Skin of body (tissue), 1 donor: ENCODE measurements at regions not wholly inside any gene's neighbourhood (a gene's known extent, or its start where the extent isn't known, plus 50 kb on each side); places are given as distances from the start of the nearest gene placed in this dataset.
A peak's percentile ranks its signal among the peaks of the same experiment; 100 is the strongest.
"Not testable (repeated sequence)": the region's sequence is repeated elsewhere in the genome, so short reads cannot be mapped to it uniquely, and the experiment has no call there.

Experiments
- DNase-seq: peaks from one replicate; lab custom pipeline; 2025; lab: John Stamatoyannopoulos, UW

DNA sequence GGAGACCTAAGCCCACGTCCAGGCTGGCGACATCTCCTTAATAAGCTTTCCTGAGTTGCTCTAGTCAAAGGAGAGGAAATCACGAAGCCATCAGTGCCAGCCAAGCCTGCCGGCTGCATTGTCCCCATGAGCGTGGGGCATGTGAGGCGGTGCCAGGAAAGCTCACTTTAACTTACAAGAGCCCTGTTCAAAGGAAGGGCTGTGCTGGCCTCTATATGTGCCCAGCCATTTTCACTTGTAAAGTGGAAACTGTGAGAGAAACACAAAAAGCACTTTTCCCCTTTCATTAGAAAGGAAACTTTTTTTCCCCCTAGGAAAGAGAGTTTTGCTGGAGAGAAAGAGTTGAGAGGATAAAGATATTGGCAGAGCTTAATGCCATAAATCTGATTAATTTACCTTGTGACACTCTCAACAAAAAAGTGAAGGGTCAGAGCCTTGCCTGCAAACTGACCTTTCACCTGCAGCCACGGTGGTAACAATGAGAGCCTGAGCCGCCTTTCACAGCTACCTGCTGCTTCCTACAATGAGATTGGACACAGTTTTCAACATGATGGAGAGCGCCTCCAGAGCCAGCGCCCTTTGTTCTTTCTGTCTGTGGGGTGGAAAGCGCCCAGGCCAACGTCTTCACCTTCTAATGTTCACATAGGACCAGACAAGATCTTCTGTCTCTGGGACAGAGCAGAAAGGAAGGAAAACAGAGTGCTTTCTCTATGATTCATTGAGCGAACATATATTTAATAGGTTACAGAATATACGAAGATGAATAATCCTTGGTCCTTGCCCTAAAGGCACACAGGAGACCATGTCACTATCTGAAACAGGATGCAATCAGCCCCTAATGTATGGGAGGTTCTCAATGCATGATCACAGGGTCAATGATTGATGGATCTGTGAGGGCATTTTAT lies 233.1 kb upstream of the HES1 start:
- DNase-seq: no peak

DNA sequence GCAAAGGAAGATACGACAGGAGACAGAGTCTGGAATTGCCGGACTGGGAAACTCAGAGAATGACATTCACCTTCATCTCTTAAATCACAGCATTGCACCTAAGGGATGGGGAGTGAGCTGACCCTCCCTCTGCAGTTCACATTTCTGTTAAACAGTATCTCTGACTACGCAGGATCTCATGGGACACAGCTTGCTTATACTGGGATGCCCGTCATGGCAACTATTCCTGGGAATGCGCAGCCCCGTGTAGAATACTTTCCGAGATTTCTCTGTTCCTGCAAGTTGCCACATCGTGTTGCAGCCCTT lies 232.5 kb upstream of the HES1 start:
- no peak for DNase-seq

DNA sequence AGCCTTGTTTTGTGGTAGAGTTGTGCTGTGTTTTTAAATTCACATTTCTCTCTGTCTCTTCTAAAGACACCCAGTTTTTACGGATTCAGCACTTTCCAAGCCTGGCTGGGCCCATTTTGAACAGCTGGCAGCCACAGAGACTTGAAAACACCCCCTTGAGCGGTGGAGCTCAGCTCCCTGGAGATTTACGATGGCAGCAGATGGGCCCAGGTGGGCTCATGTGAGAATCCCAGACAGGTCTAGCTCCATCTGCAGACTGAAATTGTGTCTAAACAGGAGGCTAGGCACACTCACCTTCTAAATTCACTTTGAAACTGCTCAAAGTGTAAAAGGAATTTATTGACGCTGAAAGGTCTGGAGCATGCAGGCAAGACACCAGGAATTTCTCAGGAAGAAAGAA lies 232.0 kb upstream of the HES1 start:
- DNase-seq: no peak

DNA sequence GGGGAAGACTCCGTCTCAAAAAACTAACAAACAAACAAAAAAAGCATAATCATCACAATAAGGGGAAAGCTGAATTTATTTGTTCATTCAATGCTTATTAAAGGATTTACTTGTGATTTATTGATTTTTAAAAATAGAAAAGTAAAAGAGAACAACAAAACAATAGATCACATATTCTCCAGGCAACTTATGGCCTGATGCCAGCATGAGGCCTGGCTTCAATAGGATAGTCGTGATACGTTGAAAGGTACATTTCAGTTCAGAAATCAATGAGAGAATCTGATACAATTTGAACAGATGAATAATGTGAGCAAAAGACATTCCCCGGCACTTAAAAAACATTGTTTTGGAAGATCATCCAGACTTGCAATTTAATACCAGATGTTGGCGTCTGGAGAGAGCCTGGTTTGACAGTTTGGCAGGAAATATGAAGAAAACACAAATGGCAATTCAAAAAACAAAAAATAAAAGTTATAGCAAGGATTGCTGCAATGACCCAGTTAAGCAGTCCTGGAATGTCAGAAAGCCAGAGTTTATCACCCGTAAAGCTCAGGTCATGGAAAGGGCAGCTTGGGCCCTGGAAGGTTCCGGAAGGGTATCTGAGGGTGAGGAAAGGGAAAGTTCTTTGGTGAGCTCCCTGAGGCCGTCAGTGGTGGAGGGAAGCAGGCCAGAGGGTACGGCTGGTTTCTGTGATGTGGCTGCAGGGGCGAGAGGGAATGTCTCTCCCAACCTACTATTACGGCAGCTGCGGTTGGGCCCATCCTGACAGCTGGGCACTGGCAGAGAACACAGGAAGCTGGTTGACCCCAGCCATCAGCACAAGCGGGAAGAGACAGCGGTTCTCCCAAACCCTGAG lies 230.2 kb upstream of the HES1 start:
- peak; percentile 67 for DNase-seq

DNA sequence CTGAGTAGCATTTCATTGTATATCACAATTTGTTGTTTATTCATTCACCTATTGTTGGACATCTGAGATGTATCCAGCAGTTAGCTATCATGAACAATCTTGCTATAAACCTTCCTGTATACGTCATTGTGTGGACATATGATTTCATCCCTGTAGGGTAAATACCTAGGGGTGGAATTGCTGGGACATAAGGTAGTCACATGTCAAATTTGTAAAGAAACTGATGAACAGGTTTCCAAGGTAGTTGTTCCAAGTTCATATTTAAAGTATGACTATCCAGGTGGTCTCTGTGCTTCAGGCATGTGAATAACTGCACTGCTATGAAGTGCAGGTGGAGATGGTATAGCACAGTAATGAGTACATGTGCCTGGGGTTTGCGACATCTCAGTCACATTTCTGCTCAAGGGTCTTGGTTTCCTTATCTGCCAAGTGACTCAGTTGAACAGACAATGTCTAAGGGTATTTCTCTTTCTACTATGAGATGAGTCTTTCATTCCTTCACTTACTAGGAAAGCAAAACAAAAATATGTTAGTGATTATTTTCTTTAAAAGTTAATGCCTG lies 229.0 kb upstream of the HES1 start:
- no peak for DNase-seq

DNA sequence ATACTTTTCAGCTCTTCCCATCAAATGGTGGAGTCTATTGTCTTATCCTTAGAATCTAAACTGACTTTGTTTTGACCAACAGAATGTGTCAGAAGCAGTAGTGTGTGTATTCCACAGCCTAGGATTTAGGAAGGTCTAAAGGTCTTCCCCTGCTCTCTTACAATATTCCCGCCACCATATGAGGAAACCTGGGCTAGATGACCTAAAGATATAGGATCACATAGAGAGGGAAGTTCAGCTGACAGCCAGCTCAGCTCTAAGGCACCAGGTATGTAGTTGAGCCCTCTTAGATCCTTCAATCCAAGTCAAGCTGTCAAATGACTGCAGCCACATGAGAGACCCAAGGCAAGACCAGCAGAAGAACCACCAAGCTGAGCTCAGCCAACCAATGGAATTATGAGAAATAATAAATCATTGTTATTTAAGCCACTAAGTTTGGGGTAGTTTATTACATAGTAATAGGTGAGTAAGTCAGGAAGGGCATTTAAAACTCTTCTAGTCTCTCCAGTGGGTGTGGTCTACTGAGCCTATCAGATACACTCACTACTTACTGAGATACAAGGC lies 227.7 kb upstream of the HES1 start:
- no peak for DNase-seq

DNA sequence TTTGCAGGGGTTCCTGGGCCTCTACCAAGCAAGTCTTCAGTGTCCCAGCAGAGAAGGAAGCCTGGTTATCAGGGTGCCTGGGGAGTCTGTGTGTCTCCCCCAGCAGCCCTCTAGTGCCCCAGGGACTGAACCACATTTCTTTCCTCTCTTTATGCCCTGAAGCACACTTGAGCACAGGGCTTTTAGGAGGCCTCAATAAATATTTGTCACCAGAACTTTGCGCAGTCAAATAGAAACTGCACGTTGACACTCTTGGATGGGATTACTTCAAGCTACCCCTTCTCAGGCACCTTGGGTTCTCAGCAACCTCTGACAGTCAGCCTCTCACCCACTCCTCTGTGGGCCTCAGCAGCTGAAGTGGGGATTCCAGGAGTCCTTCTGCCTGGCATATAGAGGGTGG lies 226.6 kb upstream of the HES1 start:
- DNase-seq: no peak

DNA sequence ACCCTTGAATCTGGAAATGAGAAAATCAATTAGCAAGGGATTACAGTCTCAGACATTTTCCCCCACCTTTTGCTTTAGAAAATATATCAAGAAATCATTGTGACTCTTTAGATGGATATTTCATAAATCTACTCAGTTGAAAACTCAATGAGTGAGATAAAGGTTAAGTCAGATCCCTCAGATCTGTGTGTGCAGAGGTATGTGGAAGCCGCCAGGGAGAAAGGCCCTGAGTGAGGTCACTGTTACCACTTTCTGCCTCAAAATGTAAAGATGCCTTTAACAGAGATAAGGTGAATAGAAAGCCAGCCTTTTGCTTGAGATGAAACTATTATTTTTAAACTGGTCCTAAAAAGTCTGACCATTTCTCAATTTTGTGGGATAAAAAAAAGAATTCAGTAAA lies 225.6 kb upstream of the HES1 start:
- DNase-seq: no peak

DNA sequence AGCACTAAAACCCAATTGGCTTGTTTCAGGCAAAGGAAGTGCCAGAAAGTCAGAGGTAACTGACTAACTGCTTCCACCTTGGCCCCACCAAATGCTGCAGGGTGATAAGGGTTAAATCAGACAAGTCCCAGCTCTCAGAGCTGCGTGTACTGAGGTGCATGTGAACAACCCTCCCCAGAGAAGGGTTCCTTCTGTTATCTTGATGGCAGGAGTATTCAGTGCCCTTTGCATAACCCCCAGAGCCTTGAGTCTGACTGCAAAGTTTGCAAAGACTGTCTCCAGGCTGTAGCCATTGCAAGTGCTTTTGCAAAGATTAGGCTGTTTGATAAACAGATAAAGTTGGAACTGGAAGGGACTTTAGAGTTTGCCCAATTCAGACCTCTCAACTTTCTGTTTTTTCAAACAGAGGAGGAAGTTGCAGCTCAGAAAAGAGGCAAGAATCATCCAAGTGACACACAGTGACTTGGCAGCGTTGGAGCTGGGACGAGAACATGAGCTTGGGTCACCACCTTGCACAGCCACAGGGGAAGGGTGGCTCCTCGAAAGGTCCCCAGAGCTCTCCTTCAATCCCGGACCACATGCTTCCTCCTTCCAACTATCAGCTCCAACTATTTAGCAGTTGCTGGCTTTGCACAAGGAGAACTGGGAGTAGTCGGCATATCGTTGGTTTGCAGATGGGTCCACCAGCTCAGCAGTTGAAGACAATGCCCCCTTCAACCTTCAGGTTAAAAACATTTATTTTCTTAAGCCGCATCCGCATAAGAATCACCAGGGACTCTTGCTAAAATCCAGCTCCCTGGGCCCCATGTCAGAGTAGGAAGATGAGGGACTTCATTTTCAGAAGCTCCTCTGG lies 224.8 kb upstream of the HES1 start:
- no peak for DNase-seq

DNA sequence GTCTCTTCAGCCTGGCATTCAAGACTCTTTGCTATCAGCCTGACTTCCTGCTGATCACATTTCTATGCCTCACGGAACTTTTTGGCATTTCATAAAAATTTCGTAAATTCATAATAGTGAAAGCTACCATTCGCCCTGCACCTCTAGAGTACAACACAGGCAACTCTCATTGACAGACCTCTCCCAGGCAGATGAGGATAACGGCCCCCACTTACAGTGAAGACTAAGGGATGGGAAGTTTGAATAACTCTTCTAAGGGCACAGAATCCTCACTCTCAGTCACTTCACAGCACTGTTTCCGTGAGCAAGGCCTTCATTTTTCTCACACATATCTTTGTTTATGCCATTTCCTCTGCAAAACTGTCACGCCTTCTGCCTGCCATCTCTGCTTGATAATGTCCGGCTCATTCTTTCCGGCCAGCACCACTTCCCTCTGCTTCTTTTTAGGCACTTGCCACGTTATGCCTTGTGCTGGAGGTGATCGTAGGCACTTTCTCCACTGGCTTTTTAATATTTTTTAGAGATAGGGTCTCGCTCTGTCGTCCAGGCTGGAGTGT lies 224.1 kb upstream of the HES1 start:
- DNase-seq: no peak

DNA sequence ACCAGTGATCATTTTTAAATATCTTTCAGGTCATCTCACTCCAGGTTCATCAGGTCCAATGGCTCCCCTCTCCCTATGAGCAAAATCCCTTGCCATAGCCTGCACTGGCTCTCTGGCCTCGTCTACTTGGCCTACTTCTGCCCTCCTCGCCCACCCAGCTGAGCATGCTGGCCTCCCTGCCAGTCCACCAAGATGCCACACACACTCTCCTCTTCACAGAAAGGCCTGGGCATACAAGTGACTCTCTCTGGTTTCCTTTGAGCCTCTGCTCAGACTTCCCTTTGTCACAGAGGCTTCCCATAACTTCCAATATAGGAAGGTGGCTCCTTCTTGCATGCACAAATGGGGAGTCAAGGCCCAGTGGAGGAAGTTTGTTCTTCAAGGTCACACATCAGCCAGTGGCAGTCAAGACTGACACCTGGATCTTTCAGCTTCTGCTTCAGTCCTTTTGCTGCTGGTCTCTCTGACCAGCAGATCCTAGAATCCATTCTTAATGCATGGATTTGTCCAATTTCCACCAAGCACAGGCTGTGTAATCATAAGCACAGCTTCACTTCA lies 223.2 kb upstream of the HES1 start:
- no peak for DNase-seq

DNA sequence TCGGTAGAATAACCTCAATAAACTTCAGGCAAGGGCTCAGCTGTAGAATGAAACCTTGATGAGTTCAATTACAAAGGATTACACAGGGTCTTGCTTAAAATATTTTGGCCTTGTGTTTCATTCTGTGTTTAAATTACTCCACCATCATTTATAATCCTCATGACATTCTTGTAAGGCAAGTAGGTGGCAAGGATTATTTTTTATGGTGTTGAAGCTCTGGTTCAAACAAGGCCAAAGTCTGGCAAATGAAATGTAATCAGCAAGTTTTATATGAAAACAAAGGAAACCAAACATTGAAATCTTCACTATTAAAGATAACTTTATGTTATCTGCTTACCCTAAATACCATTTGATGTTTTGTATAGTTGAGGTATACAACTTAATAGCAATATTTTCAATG lies 221.3 kb upstream of the HES1 start:
- DNase-seq: no peak

DNA sequence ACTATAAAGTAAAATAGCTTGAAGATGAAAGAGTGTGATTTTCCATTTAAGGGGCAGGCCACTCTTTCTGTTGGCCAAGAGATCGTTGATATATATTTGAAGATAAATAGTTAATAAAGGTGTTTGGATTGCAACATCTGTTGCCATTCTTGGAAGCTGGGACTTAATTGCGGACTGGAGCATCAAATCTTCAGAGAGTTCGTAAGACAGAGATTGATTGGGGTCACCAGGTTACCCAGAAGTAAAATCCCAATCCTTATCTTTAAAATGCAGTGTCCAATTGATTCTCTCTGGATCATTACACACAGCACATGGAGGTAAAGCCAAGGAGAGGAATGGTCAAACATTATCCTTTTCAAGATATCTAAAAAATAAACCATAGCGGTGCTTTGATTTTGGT lies 220.8 kb upstream of the HES1 start:
- no peak for DNase-seq

DNA sequence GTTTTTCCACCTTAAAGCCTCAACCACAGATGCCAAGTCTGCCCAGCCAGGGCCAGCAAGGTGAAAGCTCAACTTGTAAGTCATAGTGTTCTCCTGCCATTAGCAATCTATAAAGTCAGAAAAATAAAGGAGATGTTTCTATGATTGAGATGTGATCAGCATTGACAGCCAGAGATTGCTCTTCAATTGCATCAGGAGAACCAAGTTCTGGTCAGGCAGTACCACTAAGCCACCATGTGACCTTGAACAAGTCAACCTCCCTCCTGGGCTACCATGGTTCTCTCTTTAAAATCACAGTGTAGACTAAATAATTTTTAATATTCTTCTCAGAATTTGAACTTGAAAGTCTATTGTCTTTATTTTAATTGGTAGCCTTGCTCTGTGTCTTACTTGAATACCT lies 220.3 kb upstream of the HES1 start:
- no peak for DNase-seq

DNA sequence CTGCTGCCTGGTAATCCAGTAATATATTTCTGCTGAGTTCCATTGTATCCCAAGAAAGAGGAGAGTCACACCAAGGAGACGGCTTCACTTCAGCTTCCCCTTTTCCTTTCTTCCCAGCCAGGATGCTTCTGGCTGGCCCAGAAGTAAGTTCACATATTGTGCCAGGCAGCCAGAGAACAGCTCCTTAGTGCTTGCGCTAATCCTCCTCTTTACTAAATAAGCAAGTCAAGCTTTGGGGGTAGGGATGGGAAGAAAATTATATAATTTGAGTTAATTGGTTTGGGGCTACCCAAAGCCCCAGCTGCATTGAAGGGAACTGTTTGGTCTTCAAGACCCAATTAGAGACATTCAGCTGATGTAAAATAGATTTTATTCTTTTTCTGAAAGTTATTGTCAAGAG lies 218.8 kb upstream of the HES1 start:
- DNase-seq: no peak

DNA sequence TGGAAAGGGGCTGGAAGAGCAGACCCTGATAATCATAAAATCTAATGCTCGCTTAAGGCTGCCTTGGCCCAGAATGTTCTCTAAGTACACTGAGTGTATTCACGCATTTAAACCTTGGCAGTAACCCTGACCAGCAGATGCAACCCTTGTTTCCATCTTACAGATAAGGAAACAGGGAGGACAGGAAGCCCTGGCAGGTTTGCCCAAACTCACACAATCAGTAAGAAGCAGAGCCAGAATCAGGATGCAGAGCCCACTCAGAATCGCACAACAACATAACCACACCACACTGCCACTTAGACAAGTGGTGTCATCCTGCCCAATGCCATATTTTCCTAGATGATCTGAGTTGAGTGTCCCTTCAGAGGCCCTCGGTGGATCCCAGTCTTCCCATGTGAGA lies 214.5 kb upstream of the HES1 start:
- no peak for DNase-seq

DNA sequence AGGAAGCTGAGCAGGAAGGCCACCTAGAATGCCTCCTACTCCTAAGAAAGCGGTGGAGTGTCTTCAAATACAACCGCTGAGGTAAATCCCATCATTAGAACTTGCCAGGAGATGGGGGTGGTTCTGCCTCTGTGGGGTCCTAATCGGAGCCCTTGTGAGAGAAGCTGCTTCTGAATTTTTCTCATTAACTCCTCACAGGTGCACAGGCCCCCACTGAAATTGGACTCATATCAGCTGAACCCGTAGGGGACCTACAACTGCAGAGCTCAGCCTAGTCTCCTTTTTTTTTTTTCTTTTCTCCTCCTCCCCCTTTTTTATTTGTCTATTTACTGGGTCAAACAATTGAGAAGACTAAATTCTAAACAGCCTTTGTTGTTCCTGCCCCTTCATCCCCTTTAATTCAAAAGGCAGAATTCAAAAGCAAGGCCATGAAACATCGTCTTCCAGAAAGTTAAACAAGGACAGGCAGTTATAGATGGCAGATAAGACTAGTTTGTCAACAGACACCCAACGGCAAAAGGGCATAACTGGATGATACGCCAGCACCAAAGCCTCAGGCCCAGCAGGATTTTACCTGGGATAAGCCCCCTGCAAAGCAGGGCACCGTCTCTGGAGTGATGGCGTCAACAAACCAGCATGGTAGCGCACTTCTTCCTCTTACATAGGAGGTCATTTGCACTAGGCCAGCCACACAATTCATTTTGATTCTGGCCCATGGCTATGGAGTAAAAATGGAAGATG lies 213.7 kb upstream of the HES1 start:
- DNase-seq: no peak

DNA sequence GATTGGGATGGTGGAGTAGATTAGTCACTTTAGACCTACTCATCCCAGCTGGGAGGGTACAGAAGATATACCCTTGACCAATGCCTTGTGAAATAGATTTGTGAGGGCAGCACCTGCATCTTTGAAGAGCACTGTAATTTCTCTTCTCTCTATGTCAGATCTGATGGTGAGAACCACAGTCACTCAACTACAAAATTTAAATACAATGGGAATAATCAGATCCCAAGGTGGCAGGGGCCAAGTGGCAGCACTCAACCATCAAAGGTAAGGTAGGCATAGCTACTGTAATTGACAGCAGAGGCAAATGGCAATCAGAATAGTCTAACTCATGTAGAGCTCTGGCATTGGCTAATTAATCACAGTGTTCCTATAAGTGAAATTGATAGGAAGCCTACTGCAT lies 212.0 kb upstream of the HES1 start:
- DNase-seq: not testable (repeated sequence)

DNA sequence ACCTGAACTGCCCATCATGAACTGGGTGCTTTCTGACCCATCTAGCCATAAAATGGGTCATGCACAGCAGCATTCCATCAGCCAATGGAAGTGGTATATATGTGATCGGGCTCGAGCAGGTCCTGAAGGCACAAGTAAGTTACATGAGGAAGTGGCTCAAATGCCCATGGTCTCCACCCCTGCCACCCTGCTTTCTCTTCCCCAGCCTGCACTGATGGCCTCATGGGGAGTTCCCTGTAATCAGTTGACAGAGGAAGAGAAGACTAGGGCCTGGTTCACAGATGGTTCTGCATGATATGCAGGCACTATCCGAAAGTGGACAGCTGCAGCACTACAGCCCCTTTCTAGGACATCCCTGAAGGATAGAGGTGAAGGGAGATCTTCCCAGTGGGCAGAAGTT lies 209.9 kb upstream of the HES1 start:
- DNase-seq: not testable (repeated sequence)
